OCI-LY1 (cell line): ENCODE measurements at regions not wholly inside any gene's neighbourhood (a gene's known extent, or its start where the extent isn't known, plus 50 kb on each side); places are given as distances from the start of the nearest gene placed in this dataset.

Source experiments
- H2AFZ ChIP-seq: fragments of 200-600 bp; sonication (generic), shearing (Covaris generic); 2 replicates; pipeline ENCODE4 v1.6.0; 2014; ENCODE audit warnings: antibody characterized with exemption, mild to moderate bottlenecking, low read length
- H3F3A ChIP-seq: fragments of 200-600 bp; sonication (generic), shearing (Covaris generic); 2 replicates; pipeline ENCODE4 v1.6.0; 2014; ENCODE audit warnings: mild to moderate bottlenecking, antibody characterized with exemption, low read length, moderate library complexity; ENCODE audit not compliant: insufficient read depth
- H3K27ac ChIP-seq: fragments of 200-600 bp; sonication (generic); 2 replicates; pipeline ENCODE4 v1.5.1; 2014; ENCODE audit warnings: low read length, mixed run types, mild to moderate bottlenecking, low read depth; ENCODE audit not compliant: poor library complexity, severe bottlenecking
- H3K27me3 ChIP-seq: fragments of 200-600 bp; sonication (generic); 2 replicates; pipeline ENCODE4 v1.6.0; 2014; ENCODE audit warnings: antibody characterized with exemption, mild to moderate bottlenecking, low read length, moderate library complexity; ENCODE audit not compliant: insufficient read depth
- H3K36me3 ChIP-seq: fragments of 200-600 bp; sonication (generic); 2 replicates; pipeline ENCODE4 v1.6.1; 2014; ENCODE audit warnings: mild to moderate bottlenecking, antibody characterized with exemption, low read length, moderate library complexity, mixed read lengths; ENCODE audit not compliant: insufficient read depth
- H3K4me1 ChIP-seq: fragments of 200-600 bp; sonication (generic); 2 replicates; pipeline ENCODE4 v1.5.1; 2014; ENCODE audit warnings: mild to moderate bottlenecking, low read length, moderate library complexity; ENCODE audit not compliant: insufficient read depth, severe bottlenecking
- H3K4me2 ChIP-seq: fragments of 200-600 bp; sonication (generic), shearing (Covaris generic); 2 replicates; pipeline ENCODE4 v1.6.1; 2014; ENCODE audit warnings: low read length
- H3K4me3 ChIP-seq: fragments of 200-600 bp; sonication (generic); 2 replicates; pipeline ENCODE4 v1.5.1; 2014; ENCODE audit warnings: low read length, low read depth, mild to moderate bottlenecking, mixed read lengths; ENCODE audit not compliant: poor library complexity, severe bottlenecking
- H3K79me2 ChIP-seq: fragments of 200-600 bp; shearing (Covaris generic); 2 replicates; pipeline ENCODE4 v1.6.1; 2016; ENCODE audit warnings: mixed run types, low read length, mixed read lengths; ENCODE audit not compliant: insufficient read depth
- H3K9ac ChIP-seq: fragments of 200-600 bp; sonication (generic), shearing (Covaris generic); 2 replicates; pipeline ENCODE4 v1.6.1; 2014; ENCODE audit warnings: mild to moderate bottlenecking, low read length, mixed read lengths
- H3K9me2 ChIP-seq: fragments of 200-600 bp; sonication (generic), shearing (Covaris generic); 2 replicates; pipeline ENCODE4 v1.6.1; 2014; ENCODE audit warnings: low read depth, mild to moderate bottlenecking, low read length, mixed read lengths
- H3K9me3 ChIP-seq: fragments of 200-600 bp; shearing (Covaris generic); 2 replicates; pipeline ENCODE4 v1.6.1; 2014; ENCODE audit warnings: low read length, mixed read lengths
- H4K20me1 ChIP-seq: fragments of 200-600 bp; sonication (generic), shearing (Covaris generic); 2 replicates; pipeline ENCODE4 v1.6.0; 2016; ENCODE audit warnings: mild to moderate bottlenecking, low read length; ENCODE audit not compliant: insufficient read depth
- CTCF ChIP-seq: fragments of 200-600 bp; sonication (generic), shearing (Covaris generic); IDR thresholded peaks from 2 replicates; pipeline ENCODE4 v1.5.1; 2017; ENCODE audit warnings: mild to moderate bottlenecking, antibody characterized with exemption, low read length, moderate library complexity, mixed read lengths
- EZH2 ChIP-seq: fragments of 200-600 bp; sonication (generic), shearing (Covaris generic); IDR thresholded peaks from 2 replicates; pipeline ENCODE4 v1.8.0; 2017; ENCODE audit warnings: borderline replicate concordance, mixed run types, mild to moderate bottlenecking, antibody characterized with exemption, low read length, moderate library complexity, mixed read lengths

GRCh38 chr2:34912084-34912483 lies 1313.0 kb upstream of the FAM98A start:
- TF ChIP-seq CTCF (no peak), EZH2 (no peak)
- H3K27me3 ChIP-seq = no peaks in the 10 kb centered on the region
- H3K9ac ChIP-seq = no peak overlapping the region
- no peaks in the 10 kb centered on the region for H3K79me2 ChIP-seq
- H3F3A ChIP-seq = no peaks in the 10 kb centered on the region
- no peaks in the 10 kb centered on the region for H4K20me1 ChIP-seq
- H3K4me1 ChIP-seq = peaks cover 4% of the 10 kb centered on the region
- H3K27ac ChIP-seq = no peak overlapping the region
- no peak overlapping the region for H3K4me2 ChIP-seq
- H3K9me3 ChIP-seq = no peaks in the 10 kb centered on the region
- H2AFZ ChIP-seq = no peak overlapping the region
- H3K4me3 ChIP-seq = no peak overlapping the region
- H3K9me2 ChIP-seq = no peaks in the 10 kb centered on the region
- no peaks in the 10 kb centered on the region for H3K36me3 ChIP-seq

GRCh38 chr2:34909992-34910705 lies 1311.0 kb upstream of the FAM98A start:
- Histone ChIP-seq H3K4me3 (no peak overlapping the region), H3K36me3 (no peaks in the 10 kb centered on the region), H3K9me2 (no peaks in the 10 kb centered on the region), H4K20me1 (no peaks in the 10 kb centered on the region), H3K27me3 (no peaks in the 10 kb centered on the region), H3K9me3 (no peaks in the 10 kb centered on the region), H3F3A (no peaks in the 10 kb centered on the region), H2AFZ (no peak overlapping the region), H3K27ac (no peak overlapping the region), H3K79me2 (no peaks in the 10 kb centered on the region), H3K9ac (no peak overlapping the region), H3K4me1 (peaks cover 4% of the 10 kb centered on the region), H3K4me2 (no peak overlapping the region)
- TF ChIP-seq CTCF (no peak), EZH2 (no peak)

- Histone ChIP-seq H3K9me3 (no peaks in the 10 kb centered on the region), H4K20me1 (no peaks in the 10 kb centered on the region), H3K27ac (no peak overlapping the region), H3F3A (no peaks in the 10 kb centered on the region), H3K4me1 (peaks cover 4% of the 10 kb centered on the region), H3K27me3 (no peaks in the 10 kb centered on the region), H2AFZ (no peak overlapping the region), H3K9ac (no peak overlapping the region), H3K79me2 (no peaks in the 10 kb centered on the region), H3K36me3 (no peaks in the 10 kb centered on the region), H3K4me2 (no peak overlapping the region), H3K4me3 (no peak overlapping the region), H3K9me2 (no peaks in the 10 kb centered on the region)
- TF ChIP-seq EZH2 (no peak), CTCF (peak; percentile 44)
These were observed 1308.7 kb upstream of the FAM98A start for GRCh38 chr2:34907812-34908211.
